ENCODE measurements at regions not wholly inside any gene's neighbourhood (a gene's known extent, or its start where the extent isn't known, plus 50 kb on each side); places are given as distances from the start of the nearest gene placed in this dataset.

DNA sequence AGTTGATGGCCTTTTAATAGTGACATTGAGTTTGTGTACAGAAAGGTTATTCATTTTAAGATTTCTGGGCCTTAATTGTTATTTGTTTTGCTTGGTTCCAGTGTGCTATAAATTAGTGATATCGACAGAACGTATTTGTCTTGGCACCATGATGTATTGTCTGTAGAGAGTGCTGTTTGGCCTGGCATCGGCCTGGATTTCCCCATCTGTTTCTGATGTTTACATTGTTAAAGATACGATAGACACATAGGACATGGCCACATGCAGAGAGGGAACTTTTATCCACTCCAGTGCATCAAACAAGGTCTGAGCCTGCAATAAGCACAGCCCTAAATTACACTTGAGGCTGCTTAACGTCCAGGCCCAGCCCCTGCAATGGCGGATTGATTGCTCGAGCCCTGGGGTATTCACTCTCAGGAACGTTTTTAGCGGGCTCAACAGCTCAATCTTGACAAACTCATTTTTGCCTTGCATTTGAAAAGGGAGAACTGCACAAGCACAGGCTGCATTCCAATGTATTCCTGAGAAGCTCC is 144.7 kb downstream of the SLC4A3 start:
- no peak for DNase-seq (ENCODE audit: low read depth)

DNA sequence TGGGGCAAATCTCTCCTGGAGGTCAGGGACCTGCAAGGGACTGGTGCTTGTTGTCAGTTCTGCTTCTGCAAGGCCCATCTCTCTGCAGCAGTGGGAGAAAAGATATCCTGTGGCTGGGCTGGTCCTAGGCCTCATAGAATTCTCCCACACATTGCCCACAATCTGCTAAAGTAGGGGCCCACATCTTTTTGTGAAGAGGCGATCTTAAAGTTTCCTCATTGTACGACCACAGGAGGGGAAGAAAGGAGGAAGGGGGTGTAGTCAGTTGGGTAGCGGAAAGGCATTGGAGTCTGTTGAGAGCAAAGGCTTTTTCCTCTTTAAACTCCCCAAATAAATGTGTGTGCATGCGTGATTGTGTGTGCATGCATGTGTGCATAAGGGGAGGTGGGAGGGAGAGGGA is 145.3 kb downstream of the SLC4A3 start:
- DNase-seq (ENCODE audit: low read depth) = no peak

DNA sequence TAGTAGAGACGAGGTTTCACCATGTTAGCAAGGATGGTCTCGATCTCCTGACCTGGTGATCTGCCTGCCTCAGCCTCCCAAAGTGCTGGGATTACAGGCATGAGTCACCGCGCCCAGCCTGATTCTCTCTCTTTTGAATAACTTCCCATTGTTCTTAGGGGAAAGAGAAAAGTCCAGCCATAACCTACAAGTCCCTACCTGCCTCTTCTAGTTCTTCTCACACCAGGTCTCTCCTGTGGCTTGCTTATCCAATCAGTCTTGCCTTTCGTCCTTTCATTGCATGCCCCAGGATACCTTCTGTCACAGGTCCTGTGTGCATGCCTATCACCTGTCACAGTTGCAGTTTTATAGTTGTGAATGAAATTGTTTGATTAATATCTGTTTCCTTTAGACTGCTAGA is 148.1 kb downstream of the SLC4A3 start:
- DNase-seq (ENCODE audit: low read depth) = no peak

DNA sequence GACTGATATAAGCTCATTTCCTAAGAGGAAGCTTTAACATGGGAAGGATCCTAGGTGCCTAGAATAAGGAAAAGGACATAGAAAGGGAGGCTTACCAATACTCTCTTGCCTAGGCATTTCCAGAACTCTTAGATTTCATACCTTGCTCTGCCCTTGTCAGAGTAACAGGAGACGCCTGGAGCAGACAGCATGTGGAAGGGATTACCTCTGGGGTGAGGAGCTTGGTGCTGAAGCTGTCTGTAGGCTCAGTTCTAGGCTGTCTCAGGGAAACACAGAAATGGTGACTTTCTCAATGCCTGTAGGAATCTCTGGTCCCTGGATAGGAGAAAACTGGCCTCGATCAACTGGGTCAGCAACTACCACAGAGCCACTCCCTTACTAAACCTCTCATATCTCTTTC is 150.0 kb downstream of the SLC4A3 start:
- DNase-seq (ENCODE audit: low read depth) = no peak

DNA sequence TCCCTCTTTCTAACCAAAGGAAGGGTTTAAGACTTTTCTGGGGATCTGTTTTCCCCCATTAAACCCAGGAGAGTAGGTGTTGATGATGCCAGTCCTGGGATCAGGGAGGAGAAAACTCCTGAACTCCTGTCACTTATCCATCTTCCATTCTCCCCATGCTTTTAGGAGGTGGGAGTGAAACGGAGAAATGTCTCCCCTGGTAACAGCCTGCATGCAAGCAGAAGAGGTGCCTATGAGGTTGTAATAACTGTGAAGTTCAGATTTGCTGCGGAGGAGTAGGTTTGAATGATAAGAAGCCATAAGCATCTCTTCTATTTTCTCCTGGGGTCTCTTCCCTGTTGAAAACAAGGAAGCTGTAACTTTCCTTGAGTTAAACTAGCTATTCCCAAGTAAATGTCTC is 150.8 kb downstream of the SLC4A3 start:
- no peak for DNase-seq (ENCODE audit: low read depth)

DNA sequence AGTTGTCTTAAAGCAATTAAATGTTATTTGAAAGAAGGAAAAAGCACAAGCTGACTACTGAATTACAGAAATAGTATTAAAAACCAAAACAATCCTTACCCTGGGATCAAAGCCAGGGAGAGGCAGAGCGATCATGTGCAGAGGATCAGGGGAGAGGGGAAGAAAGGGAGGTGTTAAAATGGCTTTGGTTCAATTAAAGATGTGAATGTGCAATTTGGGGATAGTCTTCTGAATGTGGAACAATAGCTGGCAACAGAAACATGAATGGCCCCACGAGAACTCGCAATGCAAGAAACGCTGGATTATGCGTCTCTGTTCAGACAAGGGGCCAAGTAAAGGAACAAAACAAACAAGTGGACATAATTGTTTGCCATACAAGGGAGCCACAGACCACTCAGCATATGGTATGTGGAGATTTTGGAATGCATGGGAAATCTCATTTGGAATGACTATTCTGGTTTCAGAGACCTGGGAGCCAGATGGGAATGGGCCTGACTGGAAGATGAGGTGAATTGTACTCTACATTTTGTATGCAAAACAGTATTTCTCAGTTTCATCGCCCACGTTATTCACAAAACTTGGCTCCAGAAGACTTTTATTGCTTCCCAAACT is 155.4 kb downstream of the SLC4A3 start:
- DNase-seq (ENCODE audit: low read depth) = no peak

DNA sequence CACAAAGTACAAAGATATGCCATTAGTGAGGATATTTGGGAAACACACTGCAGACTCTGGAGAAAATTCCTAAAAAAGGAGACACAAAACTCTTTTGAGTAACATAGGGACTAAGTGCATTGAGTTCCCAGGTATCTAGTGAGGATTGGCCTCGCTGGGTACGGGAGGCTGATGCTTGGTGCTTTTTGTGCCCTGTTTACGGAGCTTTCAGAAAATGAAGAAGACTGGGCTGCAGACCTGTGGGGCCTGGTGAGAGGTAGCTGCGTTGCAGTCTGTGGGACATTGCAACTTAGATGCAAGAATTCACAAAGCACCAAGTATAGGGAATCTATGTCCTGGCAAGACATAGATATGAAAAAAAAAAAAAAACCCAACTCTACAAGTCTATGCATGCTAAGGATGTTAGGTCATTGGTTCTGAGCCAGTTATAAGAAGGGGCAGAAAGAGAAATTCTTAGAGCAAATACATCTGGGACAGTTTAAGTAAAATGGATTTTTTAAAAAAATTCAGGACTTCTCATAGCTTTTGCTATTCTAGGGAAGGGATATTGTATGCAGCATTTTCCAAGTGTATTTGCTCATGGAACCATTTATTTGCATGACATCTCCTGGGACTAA is 156.0 kb downstream of the SLC4A3 start:
- no peak for DNase-seq (ENCODE audit: low read depth)

DNA sequence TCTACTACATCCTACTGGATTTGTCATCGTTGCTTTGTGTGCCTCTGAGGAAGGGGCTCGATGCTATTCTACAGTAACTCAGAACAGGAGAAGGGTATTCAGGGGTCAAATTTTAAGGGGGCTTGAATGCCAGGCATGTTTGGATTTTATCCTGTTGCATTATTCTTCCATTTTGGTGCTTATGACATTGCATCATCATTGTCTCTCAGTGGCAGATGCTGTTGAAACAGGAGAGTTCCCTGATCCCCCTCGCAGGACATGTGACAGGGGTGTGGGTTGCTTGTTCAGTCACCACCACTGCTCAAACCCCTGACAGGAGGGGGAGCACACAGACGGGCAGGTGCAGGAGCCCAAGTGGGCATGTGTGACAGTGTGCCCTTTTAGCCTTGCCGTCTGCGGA is 156.7 kb downstream of the SLC4A3 start:
- no peak for DNase-seq (ENCODE audit: low read depth)

DNA sequence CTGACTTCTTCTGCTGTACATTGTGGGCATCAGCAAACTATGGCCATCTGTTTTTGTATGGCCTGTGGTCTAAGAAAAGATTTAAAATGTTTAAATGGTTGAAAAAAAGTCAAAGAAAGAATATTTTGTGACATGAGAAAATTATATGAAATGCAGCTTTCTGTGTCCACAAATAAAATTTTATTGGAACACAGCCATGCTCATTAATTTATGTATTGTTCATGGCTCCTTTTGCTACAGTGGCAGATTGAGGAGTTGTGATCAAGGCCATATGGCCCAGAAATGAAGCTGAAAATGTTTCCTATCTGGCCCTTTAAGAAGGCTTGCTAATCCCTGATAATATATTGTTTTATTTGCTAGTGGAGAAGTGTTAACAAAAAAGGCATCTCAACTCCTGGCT is 162.0 kb downstream of the SLC4A3 start:
- DNase-seq (ENCODE audit: low read depth) = no peak

DNA sequence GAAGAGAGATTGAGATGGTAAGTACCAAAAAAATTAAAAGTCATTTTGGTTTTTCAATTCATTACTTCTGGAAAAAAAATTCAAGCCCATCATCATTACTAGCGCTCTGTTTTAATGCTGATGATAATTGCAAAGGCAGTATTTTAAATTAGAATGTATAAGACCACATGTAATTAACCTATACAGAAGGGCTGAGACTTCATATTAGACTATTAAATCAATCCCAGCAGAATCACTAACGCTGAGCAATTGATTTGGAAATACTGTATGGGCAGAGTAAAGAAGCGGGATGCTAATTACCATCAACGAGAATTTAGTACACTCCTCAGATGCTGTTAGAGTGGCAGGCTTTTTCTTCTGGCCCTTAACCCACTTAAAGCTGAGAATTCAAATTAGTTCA is 165.0 kb downstream of the SLC4A3 start:
- no peak for DNase-seq (ENCODE audit: low read depth)

DNA sequence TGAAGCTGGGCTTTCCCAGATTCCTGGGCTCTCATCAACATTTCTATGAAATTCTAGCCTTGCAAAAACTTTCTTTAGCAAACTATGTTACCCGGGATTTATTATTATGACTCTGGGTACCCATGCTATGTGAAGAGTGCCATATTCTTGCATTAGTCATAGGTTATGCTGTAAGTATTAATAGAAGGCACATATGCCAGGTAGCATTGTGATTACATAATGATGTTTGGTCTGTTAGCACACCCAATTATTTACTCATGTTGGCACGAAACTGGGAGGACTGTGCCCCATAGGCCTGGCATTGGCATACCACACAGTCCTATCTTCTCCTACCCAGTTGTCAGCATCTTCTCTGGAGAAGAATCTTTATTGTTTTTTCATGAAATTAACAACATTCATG is 171.0 kb downstream of the SLC4A3 start:
- no peak for DNase-seq (ENCODE audit: low read depth)

DNA sequence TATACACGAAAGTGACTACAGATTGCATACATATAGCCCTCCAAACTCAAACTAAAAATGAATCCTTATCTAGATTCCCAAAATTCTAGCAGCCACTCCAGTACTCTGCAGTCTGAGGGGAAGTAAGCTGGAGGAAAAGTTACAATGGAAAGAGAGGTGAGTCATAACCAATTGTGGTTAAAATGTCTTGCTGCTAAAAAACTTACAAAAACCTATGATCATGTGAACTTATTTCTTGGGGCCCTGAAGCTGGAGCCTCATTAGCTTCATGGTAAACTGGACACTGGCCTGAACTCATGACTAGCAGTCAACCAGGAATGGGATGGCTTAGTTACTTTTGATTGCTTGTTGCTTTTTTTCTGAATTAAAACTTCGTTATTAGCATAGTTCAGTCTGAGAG is 175.9 kb downstream of the SLC4A3 start:
- DNase-seq (ENCODE audit: low read depth) = no peak

DNA sequence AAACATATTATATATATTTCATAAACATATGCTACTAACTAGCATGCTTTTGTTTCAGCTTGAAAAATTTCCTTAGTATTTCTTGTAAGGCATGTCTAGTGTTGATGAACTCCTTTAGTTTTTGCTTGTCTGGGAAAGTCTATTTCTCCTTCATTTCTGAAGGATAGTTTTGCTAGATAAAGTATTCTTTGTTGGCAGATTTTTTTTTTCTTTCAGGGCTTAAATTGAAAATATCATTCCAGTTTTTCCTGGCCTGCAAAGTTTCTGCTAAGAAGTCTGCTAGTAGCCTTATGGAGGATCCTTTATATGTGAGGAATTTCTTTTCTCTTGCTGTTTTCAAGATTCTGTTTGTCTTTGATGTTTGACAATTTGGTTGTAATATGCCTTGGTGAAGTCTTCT is 183.5 kb downstream of the SLC4A3 start:
- no peak for DNase-seq (ENCODE audit: low read depth)

DNA sequence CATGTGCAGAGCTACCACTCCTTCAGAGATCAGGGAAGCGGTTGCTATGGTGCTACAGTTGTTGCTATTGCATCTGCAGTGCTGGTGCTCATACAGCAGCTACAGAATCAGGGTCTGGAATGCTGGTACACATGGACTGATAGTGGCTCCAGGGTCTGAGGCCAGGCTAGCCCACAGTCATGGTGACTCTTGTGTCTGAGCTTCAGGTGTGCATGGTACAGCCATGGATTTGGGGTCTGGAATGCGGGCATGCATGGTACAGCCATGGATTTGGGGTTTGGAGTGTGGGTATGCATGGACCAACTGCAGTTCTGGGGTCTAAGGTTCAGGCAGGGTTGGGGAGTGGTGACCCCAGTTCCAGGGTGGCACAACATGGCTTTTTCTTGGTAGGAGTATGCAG is 185.2 kb downstream of the SLC4A3 start:
- no peak for DNase-seq (ENCODE audit: low read depth)

DNA sequence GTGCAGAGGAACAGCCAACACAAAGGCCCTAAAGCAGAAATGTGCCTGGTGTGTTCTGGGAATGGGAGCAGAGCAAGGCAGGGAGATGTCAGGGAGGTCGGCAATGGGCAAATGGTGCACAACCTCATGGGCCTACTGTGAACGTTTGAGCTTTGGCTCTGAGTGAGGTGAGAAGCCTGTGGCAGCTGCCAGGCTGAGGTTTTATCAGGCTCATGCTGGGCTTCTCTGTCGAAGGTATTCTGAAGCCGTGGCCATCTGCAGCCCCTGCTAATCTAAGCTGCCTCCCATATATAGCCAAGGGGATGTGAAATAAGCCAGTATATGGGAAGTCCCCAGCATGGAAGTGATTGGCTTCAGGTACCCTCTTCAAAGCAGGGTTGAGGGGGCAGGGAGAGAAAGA is 193.3 kb downstream of the SLC4A3 start:
- no peak for DNase-seq (ENCODE audit: low read depth)

DNA sequence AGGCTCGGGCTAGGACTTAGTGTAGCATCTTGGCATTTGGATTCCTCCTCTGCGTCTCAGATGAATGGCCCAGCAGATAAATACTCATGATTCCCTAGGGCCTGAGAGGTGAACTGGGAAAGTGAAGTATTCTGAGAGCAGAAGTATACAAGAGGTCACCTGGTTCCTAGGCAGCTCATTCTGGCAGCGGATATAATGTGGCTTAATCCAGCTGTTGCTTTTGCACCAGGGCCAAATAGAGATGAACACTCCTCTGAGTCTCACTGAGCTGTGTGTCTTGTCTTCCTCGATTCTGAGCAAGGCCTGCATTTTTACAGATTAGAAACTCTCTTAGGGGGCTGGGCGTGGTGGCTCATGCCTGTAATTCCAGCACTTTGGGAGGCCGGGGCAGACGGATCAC is 196.1 kb downstream of the SLC4A3 start:
- DNase-seq (ENCODE audit: low read depth) = no peak

DNA sequence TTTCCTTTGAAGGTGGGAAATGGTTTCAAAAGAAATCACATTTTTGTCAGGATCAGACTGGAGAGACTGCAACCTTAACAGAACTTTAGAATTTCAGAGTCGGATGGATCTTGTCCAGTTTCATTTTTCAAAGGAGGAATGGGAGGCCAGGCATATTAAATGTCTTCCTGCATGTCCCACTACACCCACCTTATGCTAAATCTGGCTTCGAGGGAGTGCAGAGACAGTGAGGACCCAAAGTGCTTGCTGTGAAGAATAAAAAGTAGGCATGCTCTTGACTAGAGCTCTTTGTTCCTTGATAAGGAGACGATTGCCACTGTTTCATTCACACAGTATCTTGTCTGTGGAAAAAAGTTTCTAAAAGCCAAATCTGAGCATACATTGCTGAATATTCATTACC is 197.6 kb downstream of the SLC4A3 start:
- no peak for DNase-seq (ENCODE audit: low read depth)

DNA sequence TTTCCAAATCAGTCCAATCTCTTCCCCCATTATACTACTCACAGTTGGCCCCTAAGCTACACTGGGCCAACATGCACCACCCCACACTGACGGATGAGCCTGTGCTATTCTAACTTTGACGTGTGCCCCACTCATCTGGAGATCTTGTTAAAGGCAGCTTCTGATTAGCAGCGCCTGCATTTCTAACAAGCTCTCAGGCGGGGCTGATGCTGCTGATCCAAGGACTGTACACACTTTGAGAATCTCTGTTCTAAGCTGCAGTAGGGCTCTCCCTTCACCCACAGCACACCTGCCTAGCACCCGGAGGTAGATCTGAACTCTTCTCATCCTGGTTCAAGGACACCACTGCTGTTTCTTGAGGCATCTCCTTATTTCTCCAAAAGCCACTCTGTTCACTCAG is 200.7 kb downstream of the SLC4A3 start:
- DNase-seq (ENCODE audit: low read depth) = no peak

DNA sequence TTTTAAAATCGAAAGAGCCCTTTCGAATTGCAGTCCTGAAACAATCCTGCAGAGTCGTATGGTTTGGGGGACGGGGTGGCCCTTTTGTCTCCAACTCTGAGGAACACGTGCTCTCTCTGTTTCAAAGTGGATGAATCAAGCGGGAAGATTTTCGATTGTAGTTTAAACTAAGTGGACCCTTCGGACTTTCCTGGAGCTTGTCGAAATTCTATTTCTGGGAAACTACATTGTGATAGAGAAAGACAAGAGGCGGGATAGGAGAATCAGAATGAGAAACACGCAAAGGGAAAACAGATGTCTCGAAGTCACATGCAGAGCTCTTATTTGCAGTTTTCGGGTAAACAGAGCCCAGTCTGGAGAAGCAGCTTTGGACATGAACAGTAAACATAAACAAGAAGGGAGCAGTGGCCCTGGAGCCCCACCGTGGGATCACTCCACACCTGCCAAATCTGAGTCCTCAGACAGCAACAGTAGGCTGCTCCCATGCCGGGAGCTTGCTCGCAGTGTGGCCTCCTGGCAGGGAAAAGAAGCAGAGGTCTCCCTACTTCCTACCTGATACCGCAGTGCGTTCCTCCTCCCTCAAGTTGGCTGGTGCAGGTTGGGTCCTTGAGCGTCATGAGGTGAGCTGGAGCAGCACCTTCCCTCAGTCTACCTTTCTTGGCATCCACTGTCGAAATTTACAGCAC is 202.4 kb downstream of the SLC4A3 start:
- no peak for DNase-seq (ENCODE audit: low read depth)

DNA sequence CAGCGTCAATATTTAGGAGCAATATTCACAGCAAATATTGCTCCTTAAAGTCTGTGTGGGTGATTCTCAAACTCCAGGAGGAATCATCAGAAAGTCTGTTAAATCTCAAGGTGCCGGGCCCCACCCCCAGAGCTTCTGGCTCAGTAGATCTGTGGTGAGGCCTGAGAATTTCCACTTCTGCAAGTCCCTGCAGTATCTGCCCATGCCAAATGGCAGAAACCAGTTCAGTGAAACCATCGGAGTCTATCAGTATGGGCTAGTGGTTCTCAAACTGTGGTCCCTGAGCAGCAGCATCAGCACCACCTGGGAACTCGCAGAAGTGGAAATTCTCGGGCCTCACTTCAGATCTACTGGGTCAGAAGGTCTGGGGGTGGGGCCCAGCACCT is 202.9 kb downstream of the SLC4A3 start:
- no peak for DNase-seq (ENCODE audit: low read depth)

DNA sequence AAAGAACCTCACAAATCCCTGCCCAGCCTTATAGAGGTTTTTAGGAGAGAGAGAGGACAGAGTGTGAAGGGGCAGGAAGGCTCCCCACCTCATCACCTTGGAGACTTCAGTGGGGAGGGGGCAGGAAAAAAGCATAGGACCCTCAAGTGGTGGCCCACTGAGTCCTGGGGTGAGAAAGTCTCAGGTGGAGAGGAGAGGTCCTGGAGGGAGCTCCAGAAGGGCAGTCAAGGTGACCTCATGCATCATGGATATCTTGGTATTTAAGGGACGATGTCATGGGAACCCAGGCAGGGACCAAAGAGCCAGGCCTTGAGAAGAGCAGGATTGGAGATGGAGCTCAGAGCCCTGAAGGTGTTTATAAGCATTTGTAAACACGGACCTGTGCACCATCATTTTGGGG is 204.5 kb downstream of the SLC4A3 start:
- no peak for DNase-seq (ENCODE audit: low read depth)

DNA sequence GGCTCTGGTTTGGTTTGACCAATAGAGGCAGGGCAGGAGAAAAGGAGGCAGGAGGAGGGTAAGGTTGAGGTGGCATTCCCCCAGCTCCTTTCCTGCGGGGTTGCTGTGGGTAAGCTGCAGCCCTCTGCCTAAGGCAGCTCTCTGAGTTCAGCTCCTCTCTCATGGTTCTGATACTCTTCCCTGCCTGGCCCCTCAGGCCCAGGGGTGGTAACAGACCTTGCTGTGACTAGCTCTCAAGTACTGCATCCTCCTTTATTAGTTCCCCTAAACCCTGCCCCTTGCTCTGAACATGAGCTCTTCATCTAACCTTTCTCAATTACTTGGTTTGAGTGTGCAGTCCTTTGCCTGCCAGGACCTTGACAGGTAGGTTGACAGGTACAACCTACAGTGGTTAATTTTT is 205.5 kb downstream of the SLC4A3 start:
- DNase-seq (ENCODE audit: low read depth) = no peak

DNA sequence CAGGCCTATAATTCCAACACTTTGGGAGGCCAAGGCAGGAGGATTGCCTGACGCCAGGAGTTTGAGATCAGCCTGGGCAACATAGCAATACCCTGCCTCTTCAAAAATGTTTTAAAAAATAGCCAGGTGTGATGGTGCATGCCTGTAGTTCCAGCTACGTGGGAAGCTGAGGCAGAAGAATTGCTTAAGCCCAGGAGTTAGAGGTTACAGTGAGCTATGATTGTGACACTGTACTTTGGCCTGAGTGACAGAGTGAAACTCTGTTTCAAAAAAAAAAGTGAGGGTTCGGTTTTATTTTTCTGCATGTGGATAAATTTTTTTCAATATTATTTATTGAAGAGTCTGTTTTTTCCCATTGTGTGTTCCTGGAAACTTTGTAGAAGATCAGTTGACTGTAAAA is 208.1 kb downstream of the SLC4A3 start:
- no peak for DNase-seq (ENCODE audit: low read depth)
